ENCODE measurements at regions not wholly inside any gene's neighbourhood (a gene's known extent, or its start where the extent isn't known, plus 50 kb on each side); places are given as distances from the start of the nearest gene placed in this dataset.

DNA sequence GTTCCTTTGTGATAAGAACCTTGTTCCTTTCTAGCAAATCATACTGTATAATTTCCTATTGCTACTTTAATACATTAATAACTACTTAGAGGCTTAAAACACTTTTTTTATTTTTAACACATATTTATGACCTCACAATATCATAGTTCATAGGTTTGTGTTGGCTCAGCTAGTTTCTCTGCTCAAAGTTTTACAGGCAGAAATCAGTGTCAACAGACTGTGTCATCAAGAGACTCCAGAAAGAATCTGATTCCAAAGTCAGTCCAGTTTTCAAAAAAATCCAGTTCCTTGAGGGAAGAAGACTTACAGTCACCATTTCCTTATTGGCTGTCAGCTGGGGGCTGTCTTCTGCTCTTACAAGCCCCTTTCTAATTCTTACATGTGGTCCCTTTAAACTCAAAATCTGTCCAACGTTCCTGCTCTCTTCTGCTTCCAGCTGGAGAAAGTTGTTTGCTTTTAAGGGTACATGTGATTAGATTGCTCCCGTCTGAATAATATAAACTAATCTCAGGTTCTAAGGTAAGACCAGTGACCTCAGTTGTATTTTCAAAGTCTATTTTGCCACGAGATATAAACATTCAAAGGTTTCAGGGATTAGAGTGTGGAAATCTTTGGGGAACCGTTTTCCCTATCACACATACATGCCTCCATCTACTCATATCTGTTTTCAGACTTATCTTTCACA is 267.3 kb upstream of the SLITRK5 start:
- Histone ChIP-seq H3K27me3 (ENCODE audit: insufficient read depth in 3 of 3, low read length in 2 of 3) (no peaks in the 10 kb centered on the region), H3K4me3 (no peak overlapping the region), H3K9me3 (no peaks in the 10 kb centered on the region), H3K4me1 (no peaks in the 10 kb centered on the region), H3K36me3 (ENCODE audit: insufficient read depth in 1 of 2, low read depth in 1 of 2) (no peaks in the 10 kb centered on the region), H3K27ac (no peak overlapping the region)
- intact Hi-C loops (cut with DNase I): no loop called here
- ATAC-seq (no peak), DNase-seq (no peak)
- no peak for TF ChIP-seq CTCF (IDR thresholded peaks at IDR 0.05)
- WGBS, 3 donors: 33 to 35% (median 33%) methylated on average over 4 of the region's 4 CpGs

DNA sequence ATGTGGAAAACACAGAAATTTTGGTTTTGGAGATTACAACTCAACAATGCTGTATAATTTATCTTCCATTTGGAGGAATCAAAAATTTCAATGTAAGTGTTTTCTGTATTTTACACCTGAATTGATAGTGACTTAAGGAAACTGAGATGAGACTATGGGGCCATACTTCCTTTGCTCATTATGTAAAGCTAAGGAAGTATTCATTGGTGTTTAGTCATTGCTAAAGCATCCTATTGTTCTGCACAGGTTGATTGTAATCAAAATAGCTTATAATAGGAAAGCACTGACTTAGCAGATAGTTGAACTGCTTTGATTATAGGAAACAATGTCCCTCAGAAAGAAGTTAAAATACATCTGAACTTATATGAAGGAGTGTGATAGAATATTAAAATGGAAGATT is 244.4 kb upstream of the SLITRK5 start:
- no peak for ATAC-seq
- intact Hi-C loops (cut with DNase I): no loop called here
- no peak for TF ChIP-seq CTCF (IDR thresholded peaks at IDR 0.05)
- no peak for DNase-seq
- H3K4me3 ChIP-seq: no peak overlapping the region
- H3K4me1 ChIP-seq: no peaks in the 10 kb centered on the region
- H3K36me3 ChIP-seq (ENCODE audit: insufficient read depth in 1 of 2, low read depth in 1 of 2): no peaks in the 10 kb centered on the region
- no peak overlapping the region for H3K27ac ChIP-seq
- no peaks in the 10 kb centered on the region for H3K27me3 ChIP-seq (ENCODE audit: insufficient read depth in 3 of 3, low read length in 2 of 3)
- no peaks in the 10 kb centered on the region for H3K9me3 ChIP-seq

GRCh38 chr13:87444135-87444534 is 227.0 kb upstream of the SLITRK5 start:
- Histone ChIP-seq H3K27ac (no peak overlapping the region), H3K9me3 (no peaks in the 10 kb centered on the region), H3K27me3 (ENCODE audit: insufficient read depth in 3 of 3, low read length in 2 of 3) (no peaks in the 10 kb centered on the region), H3K4me3 (no peak overlapping the region), H3K36me3 (ENCODE audit: insufficient read depth in 1 of 2, low read depth in 1 of 2) (no peaks in the 10 kb centered on the region), H3K4me1 (no peaks in the 10 kb centered on the region)
- 27 to 43% (median 38%) methylated on average over 2 of the region's 2 CpGs for WGBS, 3 donors
- TF ChIP-seq CTCF (IDR thresholded peaks at IDR 0.05): no peak
- intact Hi-C loops (cut with DNase I): no loop called here
- no peak for ATAC-seq
- DNase-seq: no peak

DNA sequence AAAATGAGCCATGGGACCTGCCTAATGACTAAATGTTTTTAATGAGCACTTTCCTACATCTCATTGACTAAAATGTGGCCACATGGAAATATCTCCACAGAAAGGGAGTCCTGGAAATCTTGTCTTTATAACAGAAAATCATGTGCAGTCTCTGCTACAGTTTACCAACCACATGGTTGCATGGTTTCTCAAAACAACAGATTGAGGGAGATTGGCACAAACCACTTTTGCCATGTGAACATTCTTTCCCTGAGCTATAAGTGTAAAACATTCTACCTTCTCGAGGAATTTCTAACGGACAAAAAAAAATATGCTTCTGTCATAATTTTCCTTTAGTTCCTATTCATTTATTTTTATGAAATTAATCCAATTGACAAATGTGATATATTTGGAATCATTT is 218.9 kb upstream of the SLITRK5 start:
- intact Hi-C loops (cut with DNase I): no loop called here

More for the DNA sequence above, 218.9 kb upstream of the SLITRK5 start:
- H3K9me3 ChIP-seq: no peaks in the 10 kb centered on the region
- ATAC-seq (no peak), DNase-seq (no peak)
- no peak overlapping the region for H3K4me3 ChIP-seq
- H3K36me3 ChIP-seq (ENCODE audit: insufficient read depth in 1 of 2, low read depth in 1 of 2): no peaks in the 10 kb centered on the region
- no peak for TF ChIP-seq CTCF (IDR thresholded peaks at IDR 0.05)
- no peak overlapping the region for H3K27ac ChIP-seq
- WGBS, 3 donors: 81 to 91% (median 90%) methylated on average over 2 of the region's 2 CpGs
- H3K4me1 ChIP-seq: no peaks in the 10 kb centered on the region
- H3K27me3 ChIP-seq (ENCODE audit: insufficient read depth in 3 of 3, low read length in 2 of 3): no peaks in the 10 kb centered on the region
